Pancreas (tissue), 10 donors: ENCODE measurements at regions not wholly inside any gene's neighbourhood (a gene's known extent, or its start where the extent isn't known, plus 50 kb on each side); places are given as distances from the start of the nearest gene placed in this dataset.
A peak's percentile ranks its signal among the peaks of the same experiment; 100 is the strongest.

Experiments
- ATAC-seq, 4 donors: fragments of 200-7000 bp; cut with Tn5 transposase; one replicate each; pipeline versions ENCODE4 v1.8.0 to v1.9.1; 2020; ENCODE audit warnings: mild to moderate bottlenecking in 4 of 4, moderate library complexity in 4 of 4
- DNase-seq, 6 donors: peaks; one replicate each; pipeline ENCODE4 v3.0.0-alpha.2; 2020
- FAIRE-seq: peaks from 2 replicates; lab custom pipeline; 2012; peaks lifted over from hg19 to GRCh38; lab: Jason Lieb, UNC
- H3K27ac ChIP-seq, 4 donors: fragments of 200-600 bp; sonication (generic); 1 replicate in 3 of 4; 2 replicates in 1 of 4; pipeline versions ENCODE4 v1.5.0 to v1.8.0; 2020
- H3K27me3 ChIP-seq, 4 donors: fragments of 200-600 bp; one replicate each; pipeline ENCODE4 v1.8.0; 2021
- H3K36me3 ChIP-seq, 3 donors: fragments of 200-600 bp; sonication (generic) in 1 of 3; one replicate each; pipeline versions ENCODE4 v1.5.0 to v1.8.0; 2020 to 2021
- H3K4me1 ChIP-seq, 3 donors: fragments of 200-600 bp; one replicate each; pipeline ENCODE4 v1.8.0; 2021
- H3K4me3 ChIP-seq, 4 donors: fragments of 200-600 bp; sonication (generic) in 2 of 4; one replicate each; pipeline versions ENCODE4 v1.5.0 to v1.8.0; 2020 to 2021
- H3K9me3 ChIP-seq, 4 donors: fragments of 200-600 bp; one replicate each; pipeline ENCODE4 v1.8.0; 2021
- WGBS, 2 donors: extraction: QIAGEN DNeasy Blood & Tissue Kit; methylation state at CpG; one replicate each; pipeline ENCODE4 v1.1.7; 2013; 5-methylcytosine and 5-hydroxymethylcytosine counted together
- intact Hi-C, 3 donors: fragments of 100-400 bp; cut with DNase I; formaldehyde crosslinking; loops; one replicate each; pipeline versions ENCODE4 v1.11.1 to v1.14.2; 2022
- TF ChIP-seq, protein P1 (sequence below), 4 donors: fragments of 200-600 bp; sonication (generic) in 3 of 4; IDR thresholded peaks; one replicate each; pipeline versions ENCODE4 v1.5.0 to v1.8.0; 2021; ENCODE audit warnings: antibody characterized with exemption in 4 of 4
- donor health status: healthy with polysubstance abuse.
- donor health status: DM: no; HTN: no; CAD: no; lungs with moderate emphysema.
- donor health status: DM: no; HTN: no; CAD: no.
- donor health status: control.
- donor health status: control.
- donor health status: Bipolar disorder and iron deficiency.
- donor health status: DM: yes; HTN: yes; CAD: no.
- donor health status: DM: no; HTN: no; CAD: no.
- donor health status: DM: no; HTN: no; CAD: no.
- donor health status: DM: yes; HTN: yes; CAD: no.

- TF ChIP-seq, protein P1, sequence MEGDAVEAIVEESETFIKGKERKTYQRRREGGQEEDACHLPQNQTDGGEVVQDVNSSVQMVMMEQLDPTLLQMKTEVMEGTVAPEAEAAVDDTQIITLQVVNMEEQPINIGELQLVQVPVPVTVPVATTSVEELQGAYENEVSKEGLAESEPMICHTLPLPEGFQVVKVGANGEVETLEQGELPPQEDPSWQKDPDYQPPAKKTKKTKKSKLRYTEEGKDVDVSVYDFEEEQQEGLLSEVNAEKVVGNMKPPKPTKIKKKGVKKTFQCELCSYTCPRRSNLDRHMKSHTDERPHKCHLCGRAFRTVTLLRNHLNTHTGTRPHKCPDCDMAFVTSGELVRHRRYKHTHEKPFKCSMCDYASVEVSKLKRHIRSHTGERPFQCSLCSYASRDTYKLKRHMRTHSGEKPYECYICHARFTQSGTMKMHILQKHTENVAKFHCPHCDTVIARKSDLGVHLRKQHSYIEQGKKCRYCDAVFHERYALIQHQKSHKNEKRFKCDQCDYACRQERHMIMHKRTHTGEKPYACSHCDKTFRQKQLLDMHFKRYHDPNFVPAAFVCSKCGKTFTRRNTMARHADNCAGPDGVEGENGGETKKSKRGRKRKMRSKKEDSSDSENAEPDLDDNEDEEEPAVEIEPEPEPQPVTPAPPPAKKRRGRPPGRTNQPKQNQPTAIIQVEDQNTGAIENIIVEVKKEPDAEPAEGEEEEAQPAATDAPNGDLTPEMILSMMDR (IDR thresholded peaks at IDR 0.05): no peak
- Histone ChIP-seq H3K4me3 (no peak overlapping the region), H3K36me3 (no peaks in the 10 kb centered on the region), H3K4me1 (no peaks in the 10 kb centered on the region), H3K27me3 (no peaks in the 10 kb centered on the region), H3K27ac (no peak overlapping the region), H3K9me3 (no peaks in the 10 kb centered on the region)
- WGBS, 2 donors: 51 to 52% methylated on average over 20 of the region's 20 CpGs
- ATAC-seq (no peak), DNase-seq (peak in 5 of 6 donors; percentile 4 to 52 (median 12)), FAIRE-seq (no peak)
- intact Hi-C loops: no loop called here
These were observed 374.7 kb downstream of the ALG10 start for GRCh38 chr12:34396861-34397590.

DNA sequence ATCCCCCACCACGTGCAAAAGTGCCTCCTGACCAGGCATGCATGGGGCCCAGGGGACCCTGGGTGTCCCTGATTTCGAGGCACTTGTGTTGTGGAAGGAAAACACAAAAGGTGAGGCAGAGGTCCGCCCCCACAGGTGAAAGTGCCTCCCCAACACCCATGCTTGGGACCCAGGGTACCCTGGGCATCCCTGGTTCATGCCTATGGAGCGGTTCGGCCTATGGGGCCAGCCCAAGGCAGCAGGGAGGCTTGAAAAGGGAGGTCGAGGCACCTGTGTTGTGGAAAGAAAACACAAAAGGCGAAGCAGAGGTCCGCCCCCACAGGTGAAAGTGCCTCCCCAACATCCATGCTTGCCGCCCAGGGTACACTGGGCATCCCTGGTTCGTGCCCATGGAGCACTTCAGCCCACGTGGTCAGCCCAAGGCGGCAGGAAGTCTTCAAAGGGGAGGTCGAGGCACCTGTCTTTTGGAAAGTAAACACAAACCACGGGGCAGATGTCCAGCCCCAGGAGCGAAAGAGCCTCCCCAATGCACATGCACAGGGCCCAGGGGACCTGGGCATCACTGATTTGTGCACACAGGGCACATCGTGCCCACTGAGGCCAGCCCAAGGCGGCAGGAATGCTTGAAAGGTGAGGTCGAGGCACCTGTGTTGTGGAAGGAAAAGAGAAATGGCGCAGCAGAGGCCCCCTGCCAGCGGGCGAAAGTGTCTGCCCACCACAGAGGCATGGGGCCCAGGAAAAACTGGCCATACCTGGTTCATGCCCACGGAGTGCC, 375.5 kb downstream of the ALG10 start:
- 52 to 64% methylated on average over 22 of the region's 22 CpGs for WGBS, 2 donors
- H3K9me3 ChIP-seq: no peaks in the 10 kb centered on the region
- no peak for FAIRE-seq
- no peak for ATAC-seq
- DNase-seq: peak; percentile 1 to 36 (median 4)
- H3K4me1 ChIP-seq: no peaks in the 10 kb centered on the region
- H3K4me3 ChIP-seq: no peak overlapping the region
- TF ChIP-seq, protein P1 (IDR thresholded peaks at IDR 0.05): no peak
- no peak overlapping the region for H3K27ac ChIP-seq
- H3K27me3 ChIP-seq: no peaks in the 10 kb centered on the region
- no peaks in the 10 kb centered on the region for H3K36me3 ChIP-seq
- intact Hi-C loops: no loop called here

GRCh38 chr12:34398366-34398705, 376.0 kb downstream of the ALG10 start:
- 43 to 52% methylated on average over 16 of the region's 16 CpGs for WGBS, 2 donors
- DNase-seq: peak in 3 of 6 donors; percentile 2 to 31 (median 30)
- FAIRE-seq: no peak
- H3K4me1 ChIP-seq: no peaks in the 10 kb centered on the region
- no peaks in the 10 kb centered on the region for H3K9me3 ChIP-seq
- ATAC-seq: no peak
- H3K4me3 ChIP-seq: no peak overlapping the region
- no peaks in the 10 kb centered on the region for H3K27me3 ChIP-seq
- no peaks in the 10 kb centered on the region for H3K36me3 ChIP-seq
- no peak overlapping the region for H3K27ac ChIP-seq
- intact Hi-C loops: no loop called here
- TF ChIP-seq, protein P1 (IDR thresholded peaks at IDR 0.05): no peak

- Histone ChIP-seq H3K9me3 (no peaks in the 10 kb centered on the region), H3K36me3 (no peaks in the 10 kb centered on the region), H3K4me3 (no peak overlapping the region), H3K4me1 (no peaks in the 10 kb centered on the region), H3K27ac (no peak overlapping the region), H3K27me3 (no peaks in the 10 kb centered on the region)
- ATAC-seq (no peak), FAIRE-seq (no peak), DNase-seq (peak in 5 of 6 donors; percentile 3 to 43 (median 4))
- 51 to 59% methylated on average over 38 of the region's 38 CpGs for WGBS, 2 donors
- intact Hi-C loops: no loop called here
- TF ChIP-seq, protein P1 (IDR thresholded peaks at IDR 0.05): no peak
These were observed 376.7 kb downstream of the ALG10 start for GRCh38 chr12:34398706-34399630.
